COR-L47 (cell line): ENCODE measurements at regions not wholly inside any gene's neighbourhood (a gene's known extent, or its start where the extent isn't known, plus 50 kb on each side); places are given as distances from the start of the nearest gene placed in this dataset.

Experiments
- DNase-seq: peaks from one replicate; lab custom pipeline; 2025; lab: John Stamatoyannopoulos, UW

- no peak for DNase-seq
Observed at GRCh38 chr13:22092791-22093560, 422.1 kb downstream of the FGF9 start.

- no peak for DNase-seq
Observed at GRCh38 chr13:22095794-22096193, 424.9 kb downstream of the FGF9 start.

- no peak for DNase-seq
Observed at GRCh38 chr13:22099585-22099984, 428.7 kb downstream of the FGF9 start.

- no peak for DNase-seq
Observed at GRCh38 chr13:22102271-22102670, 431.4 kb downstream of the FGF9 start.

GRCh38 chr13:22103046-22104027 lies 432.5 kb downstream of the FGF9 start:
- DNase-seq, result no peak

GRCh38 chr13:22106058-22106457 lies 435.2 kb downstream of the FGF9 start:
- DNase-seq, result no peak

GRCh38 chr13:22107549-22107948 lies 436.7 kb downstream of the FGF9 start:
- DNase-seq, result no peak

GRCh38 chr13:22108283-22108942 lies 437.5 kb downstream of the FGF9 start:
- no peak for DNase-seq

GRCh38 chr13:22108979-22109378 lies 438.1 kb downstream of the FGF9 start:
- no peak for DNase-seq

- no peak for DNase-seq
Observed at GRCh38 chr13:22110368-22110767, 439.5 kb downstream of the FGF9 start.

GRCh38 chr13:22111152-22111783 lies 440.4 kb downstream of the FGF9 start:
- DNase-seq, result no peak

GRCh38 chr13:22111961-22112360 lies 441.1 kb downstream of the FGF9 start:
- no peak for DNase-seq

GRCh38 chr13:22112956-22113745 lies 442.3 kb downstream of the FGF9 start:
- no peak for DNase-seq

- no peak for DNase-seq
Observed at GRCh38 chr13:22114630-22115311, 443.9 kb downstream of the FGF9 start.

- no peak for DNase-seq
Observed at GRCh38 chr13:22118158-22118557, 447.3 kb downstream of the FGF9 start.

GRCh38 chr13:22120646-22121045 lies 449.8 kb downstream of the FGF9 start:
- DNase-seq, result no peak

- no peak for DNase-seq
Observed at GRCh38 chr13:22121146-22121739, 450.4 kb downstream of the FGF9 start.

GRCh38 chr13:22126433-22127021 lies 455.7 kb downstream of the FGF9 start:
- no peak for DNase-seq

GRCh38 chr13:22127277-22128164 lies 456.6 kb downstream of the FGF9 start:
- no peak for DNase-seq
